BE2C (cell line): ENCODE measurements at regions not wholly inside any gene's neighbourhood (a gene's known extent, or its start where the extent isn't known, plus 50 kb on each side); places are given as distances from the start of the nearest gene placed in this dataset.

Experiments
- DNase-seq: peaks from one replicate; pipeline ENCODE4 v3.0.0-alpha.2; 2020
- H3K27me3 ChIP-seq: fragments of 250-450 bp; sonication (Bioruptor Pico); 2 replicates; pipeline ENCODE4 v1.5.1; 2020; ENCODE audit warnings: mild to moderate bottlenecking
- H3K36me3 ChIP-seq: fragments of 250-450 bp; sonication (Bioruptor Pico); 2 replicates; pipeline ENCODE4 v1.5.1; 2020; ENCODE audit warnings: mild to moderate bottlenecking
- H3K4me1 ChIP-seq: fragments of 250-450 bp; sonication (Bioruptor Pico); 2 replicates; pipeline ENCODE4 v1.5.1; 2020
- H3K4me3 ChIP-seq: 2 replicates; pipeline ENCODE4 v1.5.1; 2011; ENCODE audit warnings: low read depth, low read length
- H3K9me3 ChIP-seq: fragments of 250-450 bp; sonication (Bioruptor Pico); 2 replicates; pipeline ENCODE4 v1.5.1; 2020
- CTCF ChIP-seq: IDR thresholded peaks from 2 replicates; pipeline ENCODE4 v1.5.1; 2012; ENCODE audit warnings: mild to moderate bottlenecking, low read depth, low read length

GRCh38 chr3:106428565-106428994 lies 559.8 kb upstream of the CBLB start:
- no peaks in the 10 kb centered on the region for H3K27me3 ChIP-seq
- no peak for TF ChIP-seq CTCF
- no peaks in the 10 kb centered on the region; the same call in 1 of the 2 replicates for H3K4me1 ChIP-seq
- no peak for DNase-seq
- H3K36me3 ChIP-seq: no peaks in the 10 kb centered on the region
- no peak overlapping the region for H3K4me3 ChIP-seq
- H3K9me3 ChIP-seq: no peaks in the 10 kb centered on the region

- Histone ChIP-seq H3K36me3 (no peaks in the 10 kb centered on the region), H3K4me1 (no peaks in the 10 kb centered on the region), H3K27me3 (no peaks in the 10 kb centered on the region), H3K4me3 (no peak overlapping the region), H3K9me3 (no peaks in the 10 kb centered on the region)
- TF ChIP-seq CTCF: no peak
- no peak for DNase-seq
Observed at GRCh38 chr3:106431721-106432120, 562.9 kb upstream of the CBLB start.

- no peaks in the 10 kb centered on the region for H3K36me3 ChIP-seq
- H3K4me3 ChIP-seq: no peak overlapping the region
- H3K9me3 ChIP-seq: no peaks in the 10 kb centered on the region
- H3K4me1 ChIP-seq: no peaks in the 10 kb centered on the region
- no peaks in the 10 kb centered on the region for H3K27me3 ChIP-seq
- TF ChIP-seq CTCF: no peak
- DNase-seq: no peak
Observed at GRCh38 chr3:106435899-106436453, 567.2 kb upstream of the CBLB start.

- no peaks in the 10 kb centered on the region for H3K27me3 ChIP-seq
- H3K9me3 ChIP-seq: no peaks in the 10 kb centered on the region
- no peak overlapping the region for H3K4me3 ChIP-seq
- no peak for TF ChIP-seq CTCF
- no peaks in the 10 kb centered on the region; the same call in 1 of the 2 replicates for H3K4me1 ChIP-seq
- no peaks in the 10 kb centered on the region for H3K36me3 ChIP-seq
- DNase-seq: no peak
Observed at GRCh38 chr3:106438887-106439286, 570.1 kb upstream of the CBLB start.

GRCh38 chr3:106440672-106441071 lies 571.9 kb upstream of the CBLB start:
- TF ChIP-seq CTCF: no peak
- no peak overlapping the region for H3K4me3 ChIP-seq
- DNase-seq: no peak
- no peaks in the 10 kb centered on the region for H3K36me3 ChIP-seq
- H3K4me1 ChIP-seq: no peaks in the 10 kb centered on the region; the same call in 1 of the 2 replicates
- H3K27me3 ChIP-seq: no peaks in the 10 kb centered on the region
- no peaks in the 10 kb centered on the region for H3K9me3 ChIP-seq

GRCh38 chr3:106446271-106446670 lies 577.5 kb upstream of the CBLB start:
- no peak for DNase-seq
- Histone ChIP-seq H3K27me3 (no peaks in the 10 kb centered on the region), H3K9me3 (no peaks in the 10 kb centered on the region), H3K4me1 (no peaks in the 10 kb centered on the region; the same call in none of the 2 replicates), H3K36me3 (no peaks in the 10 kb centered on the region), H3K4me3 (no peak overlapping the region)
- TF ChIP-seq CTCF: no peak
